ENCODE measurements at regions not wholly inside any gene's neighbourhood (a gene's known extent, or its start where the extent isn't known, plus 50 kb on each side); places are given as distances from the start of the nearest gene placed in this dataset.

DNA sequence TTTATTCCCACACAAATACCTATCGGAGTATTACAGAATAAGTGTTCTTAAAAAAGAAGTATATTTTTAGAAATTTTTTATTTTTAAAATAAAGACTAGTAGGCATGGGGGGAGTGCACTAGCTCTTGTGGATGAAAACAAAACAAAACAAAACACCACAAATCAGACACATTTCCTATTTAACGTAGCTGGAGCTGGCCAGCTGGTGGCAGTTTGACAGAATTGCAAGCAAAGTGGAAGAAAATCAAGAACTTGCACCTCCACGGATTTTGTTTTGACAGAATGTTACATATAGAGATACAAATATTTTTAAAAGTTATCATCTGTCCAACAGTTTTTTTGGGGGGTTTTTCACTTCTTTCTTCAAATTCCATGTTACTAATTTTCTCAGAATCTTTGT, 63.6 kb upstream of the SNRPB2 start:
- ATAC-seq (ENCODE audit: poor library complexity) (no peak), DNase-seq (no peak)
- H3K4me3 Mint-ChIP-seq, result no peak overlapping the region
- Histone ChIP-seq H3K4me1 (ENCODE audit: insufficient read depth, low read length) (no peaks in the 10 kb centered on the region), H3K36me3 (ENCODE audit: insufficient read depth, low read length) (no peaks in the 10 kb centered on the region), H3K9me3 (ENCODE audit: control insufficient read depth in 1 of 2, insufficient read depth in 1 of 2, low read length in 2 of 2) (peaks cover 0 to 7% of the 10 kb centered on the region in 2 experiments), H3K27me3 (ENCODE audit: control insufficient read depth in 1 of 2, insufficient read depth in 2 of 2, low read length in 2 of 2) (peaks cover 0 to 9% of the 10 kb centered on the region in 2 experiments), H3K27ac (ENCODE audit: low read depth in 1 of 2, low read length in 2 of 2) (no peak overlapping the region), H3K4me3 (ENCODE audit: low read length) (no peak overlapping the region)
- no peaks in the 10 kb centered on the region for H3K4me1 Mint-ChIP-seq (ENCODE audit: low read depth)
- H3K27me3 Mint-ChIP-seq, result peaks cover 28% of the 10 kb centered on the region
- no peaks in the 10 kb centered on the region for H3K9me3 Mint-ChIP-seq
- H3K36me3 Mint-ChIP-seq (ENCODE audit: low read depth), result no peaks in the 10 kb centered on the region
- ChIA-PET POLR2A (no interaction called here), CTCF (no interaction called here)
- TF ChIP-seq, protein P1, sequence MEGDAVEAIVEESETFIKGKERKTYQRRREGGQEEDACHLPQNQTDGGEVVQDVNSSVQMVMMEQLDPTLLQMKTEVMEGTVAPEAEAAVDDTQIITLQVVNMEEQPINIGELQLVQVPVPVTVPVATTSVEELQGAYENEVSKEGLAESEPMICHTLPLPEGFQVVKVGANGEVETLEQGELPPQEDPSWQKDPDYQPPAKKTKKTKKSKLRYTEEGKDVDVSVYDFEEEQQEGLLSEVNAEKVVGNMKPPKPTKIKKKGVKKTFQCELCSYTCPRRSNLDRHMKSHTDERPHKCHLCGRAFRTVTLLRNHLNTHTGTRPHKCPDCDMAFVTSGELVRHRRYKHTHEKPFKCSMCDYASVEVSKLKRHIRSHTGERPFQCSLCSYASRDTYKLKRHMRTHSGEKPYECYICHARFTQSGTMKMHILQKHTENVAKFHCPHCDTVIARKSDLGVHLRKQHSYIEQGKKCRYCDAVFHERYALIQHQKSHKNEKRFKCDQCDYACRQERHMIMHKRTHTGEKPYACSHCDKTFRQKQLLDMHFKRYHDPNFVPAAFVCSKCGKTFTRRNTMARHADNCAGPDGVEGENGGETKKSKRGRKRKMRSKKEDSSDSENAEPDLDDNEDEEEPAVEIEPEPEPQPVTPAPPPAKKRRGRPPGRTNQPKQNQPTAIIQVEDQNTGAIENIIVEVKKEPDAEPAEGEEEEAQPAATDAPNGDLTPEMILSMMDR (IDR thresholded peaks at IDR 0.05), result no peak
- intact Hi-C loops (cut with DNase I, micrococcal nuclease), result no loop called here
- H3K27ac Mint-ChIP-seq, result no peak overlapping the region

DNA sequence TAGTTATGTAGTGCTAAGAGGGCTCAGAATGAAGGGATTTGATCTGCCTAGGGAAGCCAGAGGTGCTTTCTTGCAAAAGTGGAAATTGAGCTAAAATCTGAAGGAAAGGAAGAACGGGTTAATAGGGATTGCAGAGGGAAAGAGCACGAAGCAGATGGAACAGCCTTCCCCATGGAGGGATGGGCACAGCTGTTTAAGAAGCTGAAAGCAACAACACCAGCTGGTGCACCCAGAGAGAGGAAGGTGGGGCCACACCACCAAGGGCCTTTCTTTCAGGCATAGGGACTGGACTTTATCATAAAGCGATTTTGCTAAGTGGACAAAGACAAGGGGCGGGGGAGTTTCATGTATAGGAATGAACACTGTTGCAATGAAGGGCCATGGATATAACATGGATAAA, 65.8 kb upstream of the SNRPB2 start:
- DNase-seq (no peak), ATAC-seq (ENCODE audit: poor library complexity) (no peak)
- Mint-ChIP-seq H3K27me3 (peaks cover 26% of the 10 kb centered on the region), H3K36me3 (ENCODE audit: low read depth) (no peaks in the 10 kb centered on the region), H3K4me3 (no peak overlapping the region), H3K9me3 (no peaks in the 10 kb centered on the region), H3K4me1 (ENCODE audit: low read depth) (no peaks in the 10 kb centered on the region), H3K27ac (no peak overlapping the region)
- Histone ChIP-seq H3K9me3 (ENCODE audit: control insufficient read depth in 1 of 2, insufficient read depth in 1 of 2, low read length in 2 of 2) (peaks cover 0 to 4% of the 10 kb centered on the region in 2 experiments), H3K36me3 (ENCODE audit: insufficient read depth, low read length) (no peaks in the 10 kb centered on the region), H3K27ac (ENCODE audit: low read depth in 1 of 2, low read length in 2 of 2) (no peak overlapping the region), H3K4me1 (ENCODE audit: insufficient read depth, low read length) (no peaks in the 10 kb centered on the region), H3K4me3 (ENCODE audit: low read length) (no peak overlapping the region), H3K27me3 (ENCODE audit: control insufficient read depth in 1 of 2, insufficient read depth in 2 of 2, low read length in 2 of 2) (no peaks in the 10 kb centered on the region)
- TF ChIP-seq, protein P1 (IDR thresholded peaks at IDR 0.05), result no peak
- ChIA-PET CTCF (no interaction called here), POLR2A (no interaction called here)
- intact Hi-C loops (cut with DNase I, micrococcal nuclease), result no loop called here

DNA sequence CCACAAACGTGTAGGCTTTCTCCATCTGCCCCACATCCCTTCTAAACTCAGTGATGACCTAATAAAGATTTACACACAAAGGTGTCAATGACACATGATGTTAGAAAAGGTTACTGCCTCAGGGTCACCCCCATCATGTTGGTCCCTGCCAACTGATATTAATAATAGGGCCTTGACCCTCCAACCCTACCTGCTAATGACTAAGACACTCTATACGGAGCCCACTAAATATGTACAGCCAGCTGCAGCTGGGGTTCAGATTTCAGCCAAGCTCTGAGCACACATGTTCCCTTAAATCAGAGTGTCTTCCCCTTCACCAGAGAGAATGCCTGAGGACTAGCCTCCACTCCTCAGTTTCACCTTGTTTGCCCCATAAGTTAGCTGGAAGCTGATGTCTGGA, 67.4 kb upstream of the SNRPB2 start:
- Mint-ChIP-seq H3K27me3 (peaks cover 34% of the 10 kb centered on the region), H3K36me3 (ENCODE audit: low read depth) (no peaks in the 10 kb centered on the region), H3K4me3 (no peak overlapping the region), H3K9me3 (no peaks in the 10 kb centered on the region), H3K27ac (no peak overlapping the region), H3K4me1 (ENCODE audit: low read depth) (no peaks in the 10 kb centered on the region)
- Histone ChIP-seq H3K27me3 (ENCODE audit: control insufficient read depth in 1 of 2, insufficient read depth in 2 of 2, low read length in 2 of 2) (no peaks in the 10 kb centered on the region), H3K27ac (ENCODE audit: low read depth in 1 of 2, low read length in 2 of 2) (no peak overlapping the region), H3K4me3 (ENCODE audit: low read length) (no peak overlapping the region), H3K36me3 (ENCODE audit: insufficient read depth, low read length) (no peaks in the 10 kb centered on the region), H3K4me1 (ENCODE audit: insufficient read depth, low read length) (no peaks in the 10 kb centered on the region), H3K9me3 (ENCODE audit: control insufficient read depth in 1 of 2, insufficient read depth in 1 of 2, low read length in 2 of 2) (peaks cover 0 to 4% of the 10 kb centered on the region in 2 experiments)
- CTCF ChIA-PET, result no interaction called here
- ATAC-seq (ENCODE audit: poor library complexity) (no peak), DNase-seq (no peak)
- intact Hi-C loops (cut with DNase I, micrococcal nuclease), result no loop called here
- TF ChIP-seq, protein P1 (IDR thresholded peaks at IDR 0.05), result no peak
- POLR2A ChIA-PET, result no interaction called here
